SIG-M5 treated with dmso at 0.1 percent for 504 hours (cell line): ENCODE measurements at regions not wholly inside any gene's neighbourhood (a gene's known extent, or its start where the extent isn't known, plus 50 kb on each side); places are given as distances from the start of the nearest gene placed in this dataset.
A peak's percentile ranks its signal among the peaks of the same experiment; 100 is the strongest.
"Not testable (repeated sequence)": the region's sequence is repeated elsewhere in the genome, so short reads cannot be mapped to it uniquely, and the experiment has no call there.

Source experiments
- DNase-seq: peaks from one replicate; lab custom pipeline; 2025; ENCODE audit not compliant: unreplicated experiment; lab: John Stamatoyannopoulos, UW

DNA sequence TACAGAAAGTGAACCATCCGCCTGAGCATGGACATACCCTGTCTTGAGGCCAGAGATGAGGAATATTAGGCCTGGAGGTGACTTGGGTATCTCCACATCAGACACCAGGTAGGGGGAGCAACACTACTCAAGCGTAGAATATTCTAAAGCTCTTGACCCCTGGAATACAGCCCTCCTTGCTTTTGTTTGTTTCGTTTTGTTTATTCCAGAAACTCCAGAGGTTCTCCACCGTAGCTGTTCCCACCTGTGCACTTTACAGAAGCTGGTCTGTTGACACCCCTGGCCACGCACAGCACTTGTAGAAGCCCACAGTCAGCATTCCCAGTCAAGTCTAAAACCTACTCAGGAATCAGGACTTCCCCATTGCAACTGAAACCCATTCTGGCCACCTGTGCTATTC lies 139.6 kb upstream of the NEBL start:
- DNase-seq, result no peak

DNA sequence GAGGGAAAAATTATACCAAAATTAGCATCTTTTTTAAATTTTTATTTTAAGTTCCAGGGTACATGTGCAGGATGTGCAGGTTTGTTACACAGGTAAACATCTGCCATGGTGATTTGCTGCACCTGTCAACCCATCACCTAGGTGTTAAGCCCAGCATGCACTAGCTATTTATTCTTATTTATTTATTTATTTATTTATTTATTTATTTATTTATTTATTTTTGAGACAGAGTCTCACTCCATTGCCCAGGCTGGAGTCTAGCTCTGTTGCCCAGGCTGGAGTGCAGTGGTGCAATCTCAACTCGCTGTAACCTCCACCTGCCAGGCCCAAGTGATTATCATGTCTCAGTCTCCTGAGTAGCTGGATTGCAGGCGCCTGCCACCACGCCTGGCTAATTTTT lies 137.7 kb upstream of the NEBL start:
- not testable (repeated sequence) for DNase-seq

DNA sequence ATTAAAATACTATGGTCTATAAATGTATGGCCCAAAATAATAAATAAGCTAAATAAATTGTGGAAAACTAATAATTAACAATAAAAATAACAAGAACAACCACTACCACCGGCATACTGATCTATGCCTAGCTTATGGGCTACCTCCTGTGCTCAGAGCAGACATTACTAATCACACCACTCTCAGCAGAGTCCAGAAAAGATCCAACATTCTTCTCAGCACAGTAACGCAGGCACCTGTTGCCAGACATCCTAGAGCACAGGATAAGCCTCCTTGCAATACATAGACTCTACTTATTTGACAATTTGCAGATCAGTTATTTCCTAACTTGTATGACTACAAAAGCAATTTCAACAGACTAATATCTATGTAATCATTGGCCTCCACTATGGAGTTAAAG lies 137.1 kb upstream of the NEBL start:
- DNase-seq, result no peak

DNA sequence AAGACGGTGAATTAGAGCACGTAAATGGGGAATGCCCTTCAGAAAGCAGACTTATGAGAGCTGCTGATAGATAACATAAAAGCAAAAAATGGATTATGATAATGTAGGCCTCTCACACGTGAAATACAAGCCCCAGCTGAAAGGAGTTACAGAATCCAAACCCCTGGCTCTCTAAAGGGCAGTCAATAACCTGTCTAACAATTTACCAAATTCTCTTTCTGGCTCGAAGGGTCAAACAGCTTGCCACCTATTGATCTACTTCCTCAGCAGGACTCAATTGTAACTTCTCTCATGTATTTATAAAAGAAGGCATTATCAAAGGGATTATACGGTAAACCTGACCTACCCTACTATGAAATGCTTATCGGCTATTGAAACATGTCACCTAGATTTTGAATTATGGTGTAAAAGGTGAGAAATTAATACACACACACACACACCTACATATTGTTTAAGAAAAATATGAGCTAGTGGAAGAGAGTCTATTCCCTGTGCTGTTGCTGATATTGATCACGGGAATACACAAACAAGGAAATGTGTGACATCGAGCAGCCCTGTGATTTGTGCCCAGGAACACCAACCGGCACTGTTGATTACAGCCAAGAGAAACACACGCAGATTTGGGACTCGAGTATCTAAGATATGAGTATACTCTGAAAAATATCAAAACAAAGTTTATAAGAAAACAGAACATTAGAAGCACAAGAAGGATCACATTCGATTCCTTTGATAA lies 135.6 kb upstream of the NEBL start:
- no peak for DNase-seq

DNA sequence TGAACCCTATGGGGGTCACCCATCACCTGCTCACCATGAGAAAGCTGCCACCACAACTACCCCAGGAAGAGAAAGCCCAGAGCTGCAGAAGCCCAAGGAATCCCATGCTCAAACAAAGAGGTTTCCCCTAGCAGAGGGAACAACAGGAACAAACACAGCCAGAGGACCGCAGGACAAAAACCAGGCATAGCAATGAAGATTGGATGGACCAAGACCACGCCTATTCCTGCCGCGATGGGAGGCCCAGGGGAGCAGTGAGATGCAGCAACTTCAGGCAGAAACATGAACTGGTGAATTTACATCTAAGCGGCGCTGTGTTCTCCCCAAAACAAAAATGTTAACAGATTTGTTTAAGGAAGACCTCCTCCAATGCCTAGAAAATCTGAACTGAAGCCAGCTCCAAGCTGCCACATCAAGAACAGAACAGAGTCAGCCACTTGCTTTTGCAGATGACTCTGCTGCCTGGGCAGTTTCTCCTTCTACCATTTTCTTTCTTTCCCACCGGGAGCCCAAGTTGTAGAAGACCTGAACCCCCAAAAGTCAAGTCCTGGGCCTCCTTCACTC lies 134.2 kb upstream of the NEBL start:
- DNase-seq, result no peak

DNA sequence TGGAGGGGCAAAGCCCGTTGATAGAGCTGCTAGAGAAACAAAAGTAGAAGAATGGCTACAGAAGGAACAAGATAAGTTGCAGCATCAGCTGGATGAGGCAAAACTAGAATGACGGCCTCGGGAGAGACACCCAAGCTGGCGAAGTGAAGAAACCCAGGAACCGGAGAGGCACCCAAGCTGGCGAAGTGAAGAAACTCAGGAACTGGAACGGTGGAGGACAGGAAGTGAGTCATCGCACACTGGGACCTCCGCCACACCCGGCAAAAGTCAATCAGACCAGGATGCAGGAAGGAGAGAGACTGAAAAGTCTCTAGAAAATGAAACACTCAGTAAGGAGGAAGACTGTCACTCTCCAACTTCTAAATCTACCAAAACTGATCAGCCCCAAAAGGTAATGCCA lies 133.0 kb upstream of the NEBL start:
- peak; percentile 5 for DNase-seq

DNA sequence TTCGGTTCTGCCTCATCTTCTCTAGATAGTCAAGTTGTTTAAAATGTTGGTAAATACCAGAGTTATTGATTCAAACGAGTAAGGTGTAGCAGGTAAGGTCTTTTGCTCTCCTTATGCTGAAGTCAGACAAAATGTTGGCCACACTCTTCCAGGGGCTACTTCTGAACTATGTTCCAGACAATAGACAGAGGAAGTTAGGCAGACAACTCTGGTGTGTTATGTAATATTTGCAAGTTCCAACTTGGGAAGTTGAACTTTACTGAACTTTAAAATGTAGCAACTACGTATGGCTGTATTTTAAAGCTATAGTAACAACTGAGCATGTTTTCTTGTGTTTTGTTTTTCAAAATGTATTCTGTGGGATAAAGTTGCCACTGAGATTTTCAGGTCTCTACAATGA lies 125.7 kb upstream of the NEBL start:
- no peak for DNase-seq

DNA sequence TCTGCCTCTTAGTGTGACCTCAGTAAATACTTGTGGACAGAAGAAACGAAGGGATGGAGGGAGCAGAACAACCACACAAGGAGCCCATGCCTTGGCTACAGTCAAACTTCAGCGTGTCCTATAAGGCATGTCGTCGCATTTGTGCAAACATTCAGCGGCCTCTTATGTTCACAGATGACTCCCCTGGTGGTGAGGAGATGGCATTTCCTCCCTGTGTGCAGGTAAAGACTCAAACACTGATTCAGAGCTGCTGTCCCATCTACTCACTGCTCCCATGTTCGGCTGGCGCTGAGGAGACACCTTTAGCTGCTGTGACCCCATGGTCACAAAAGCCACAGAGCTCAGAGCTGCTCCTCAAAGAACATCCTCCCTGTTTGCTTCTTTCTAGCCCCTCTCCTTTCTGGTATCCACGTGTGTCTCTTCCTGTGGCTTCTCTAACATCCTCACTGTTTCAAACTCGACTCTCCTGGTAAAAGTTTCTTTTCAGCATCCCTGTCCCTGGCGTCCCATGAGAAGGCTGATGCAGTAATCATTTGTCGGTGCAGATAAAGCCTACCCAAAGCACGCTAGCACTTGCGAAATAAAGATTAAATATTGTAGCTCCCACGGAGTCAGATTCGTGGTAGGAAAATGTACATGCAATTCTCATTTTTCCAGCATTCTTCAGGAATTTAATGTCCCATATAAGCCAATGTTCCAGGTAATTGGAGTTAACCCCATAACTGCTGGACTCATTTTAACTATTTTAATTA lies 124.9 kb upstream of the NEBL start:
- peak; percentile 42 for DNase-seq

DNA sequence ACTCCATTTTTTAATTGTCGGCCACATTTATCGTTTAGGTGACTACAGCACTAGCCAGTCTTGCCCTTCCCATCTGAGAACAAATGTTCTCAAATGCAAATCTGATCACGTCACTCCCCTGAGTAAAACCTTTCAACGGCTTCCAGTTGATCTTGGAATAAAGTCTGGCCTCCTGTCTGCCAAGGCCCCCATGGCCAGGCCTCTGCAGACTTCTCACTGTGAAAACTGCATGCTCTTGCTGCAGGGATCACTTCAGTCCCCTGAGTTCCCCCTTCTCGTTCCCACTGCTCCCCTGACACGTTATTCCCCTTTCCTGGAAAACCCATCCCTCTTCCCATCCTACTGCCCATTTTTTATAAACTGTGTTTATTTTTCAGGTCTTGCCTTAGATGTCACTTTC lies 124.1 kb upstream of the NEBL start:
- no peak for DNase-seq

DNA sequence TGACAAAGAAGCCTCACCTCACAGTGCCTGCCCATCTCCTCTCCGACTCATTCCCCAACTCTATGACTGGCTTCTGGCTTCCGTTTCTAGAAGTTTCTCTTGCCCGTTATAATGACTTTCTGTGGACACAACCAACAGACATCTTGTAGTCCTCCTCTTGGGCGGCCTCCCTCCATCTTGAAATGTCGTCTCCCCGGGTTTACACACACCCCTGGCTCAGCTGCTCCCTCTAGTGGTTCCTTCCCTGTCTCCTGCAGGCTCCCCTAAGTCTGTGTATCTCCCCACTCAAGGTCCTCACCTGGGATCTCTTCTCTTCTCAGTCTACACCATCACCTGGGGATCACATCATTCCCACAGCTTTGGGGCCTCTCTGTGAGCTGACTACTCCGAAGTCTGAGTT lies 123.4 kb upstream of the NEBL start:
- no peak for DNase-seq

DNA sequence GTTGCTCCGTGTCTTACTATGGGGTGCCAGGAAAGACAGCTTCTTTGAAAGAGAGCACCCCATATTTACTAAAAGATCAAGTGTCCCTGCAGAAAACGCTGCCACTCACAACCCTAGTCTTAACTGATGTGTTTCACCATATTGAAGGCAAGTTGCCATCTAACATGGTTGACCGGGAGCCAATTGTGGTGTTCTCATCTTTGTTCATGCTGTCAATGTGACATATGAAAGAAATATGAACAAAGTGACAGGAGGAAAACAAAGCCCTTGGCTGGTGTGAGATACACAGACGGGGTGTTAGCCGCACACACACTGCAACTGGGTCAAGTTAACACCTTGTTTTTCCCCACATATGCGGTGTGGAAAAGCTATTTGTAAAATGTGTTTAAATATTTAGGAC lies 122.3 kb upstream of the NEBL start:
- no peak for DNase-seq

DNA sequence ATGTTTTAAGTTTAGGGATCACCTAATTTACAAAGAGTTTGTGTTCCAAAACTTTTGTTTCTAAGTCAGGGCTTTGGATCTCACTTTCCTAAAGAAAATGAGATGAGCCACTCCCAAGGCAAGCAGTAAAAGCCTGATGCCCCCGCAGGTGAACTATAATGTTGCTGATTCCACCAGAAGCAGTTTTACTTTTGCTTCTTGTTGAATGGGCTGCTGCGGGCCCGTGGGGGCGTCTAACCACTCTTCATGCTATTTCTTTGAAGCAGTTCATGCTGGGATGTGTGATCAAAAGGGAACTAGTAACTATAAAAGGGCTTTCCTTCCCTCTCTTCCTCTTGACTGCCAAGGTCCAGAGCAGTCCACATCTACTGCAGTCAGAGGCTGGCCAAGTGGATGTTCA lies 118.7 kb upstream of the NEBL start:
- no peak for DNase-seq

DNA sequence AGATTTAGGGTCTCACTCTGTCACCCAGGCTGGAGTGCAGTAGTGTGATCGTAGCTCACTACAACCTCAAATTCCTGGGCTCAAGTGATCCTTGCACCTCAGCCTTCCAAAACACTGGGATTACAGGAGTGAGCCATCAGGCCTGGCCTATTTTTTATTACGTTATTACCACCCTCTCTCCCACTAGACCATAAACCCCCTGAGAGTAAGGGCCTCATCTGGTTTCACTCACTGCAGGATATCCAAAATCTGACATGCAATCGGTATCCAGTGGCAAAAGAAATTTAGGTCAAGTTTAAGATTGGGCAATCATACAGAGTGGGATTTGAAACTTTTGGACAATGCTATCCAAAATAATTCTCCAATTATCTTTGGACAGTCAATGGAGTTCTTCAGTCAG lies 117.0 kb upstream of the NEBL start:
- DNase-seq, result no peak

DNA sequence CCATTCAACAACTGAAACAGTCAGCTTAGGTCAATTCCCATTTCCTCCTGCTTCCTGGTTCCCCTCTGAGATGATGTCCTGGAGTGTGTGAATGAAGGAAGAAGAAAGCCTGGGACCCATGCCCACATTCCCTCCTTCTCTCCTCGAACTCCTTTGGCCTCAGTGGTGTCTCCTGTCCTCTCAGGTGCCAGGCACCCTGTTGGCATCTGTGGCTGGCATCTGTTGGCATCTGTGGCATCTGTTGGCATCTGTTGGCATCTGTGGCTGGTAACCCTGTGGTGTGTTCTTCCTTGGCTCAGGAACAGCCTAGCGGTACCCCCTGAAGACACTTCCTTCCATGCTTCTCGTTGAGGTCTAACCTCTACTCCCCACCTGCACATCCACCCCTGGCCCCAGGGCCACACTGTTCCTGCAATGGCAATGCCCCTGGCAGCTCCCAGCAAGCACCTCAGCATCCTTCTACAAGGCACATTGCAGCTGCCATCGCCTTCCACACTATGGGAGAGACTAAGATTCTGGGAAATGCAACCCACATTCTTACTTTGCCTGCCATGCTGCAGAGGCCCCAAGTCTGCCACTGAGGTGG lies 114.4 kb upstream of the NEBL start:
- no peak for DNase-seq

DNA sequence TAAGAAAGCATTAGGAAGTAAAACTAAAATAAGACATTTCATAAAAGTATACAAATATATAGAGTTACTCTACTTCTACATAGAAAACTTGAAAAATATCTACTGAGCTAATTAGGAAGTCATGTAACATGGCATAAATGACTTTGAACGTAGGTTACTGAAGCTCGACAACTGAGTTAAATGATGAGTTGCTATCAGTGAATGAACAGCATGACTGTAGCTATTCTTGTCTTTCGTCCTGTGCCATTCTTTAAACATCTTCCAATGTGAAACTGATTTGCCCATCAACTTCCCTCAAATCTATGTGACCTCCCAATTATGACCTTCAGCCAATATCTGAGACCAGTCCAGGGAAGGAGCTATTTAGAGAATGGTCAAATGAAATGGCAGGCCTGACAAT lies 113.5 kb upstream of the NEBL start:
- no peak for DNase-seq

DNA sequence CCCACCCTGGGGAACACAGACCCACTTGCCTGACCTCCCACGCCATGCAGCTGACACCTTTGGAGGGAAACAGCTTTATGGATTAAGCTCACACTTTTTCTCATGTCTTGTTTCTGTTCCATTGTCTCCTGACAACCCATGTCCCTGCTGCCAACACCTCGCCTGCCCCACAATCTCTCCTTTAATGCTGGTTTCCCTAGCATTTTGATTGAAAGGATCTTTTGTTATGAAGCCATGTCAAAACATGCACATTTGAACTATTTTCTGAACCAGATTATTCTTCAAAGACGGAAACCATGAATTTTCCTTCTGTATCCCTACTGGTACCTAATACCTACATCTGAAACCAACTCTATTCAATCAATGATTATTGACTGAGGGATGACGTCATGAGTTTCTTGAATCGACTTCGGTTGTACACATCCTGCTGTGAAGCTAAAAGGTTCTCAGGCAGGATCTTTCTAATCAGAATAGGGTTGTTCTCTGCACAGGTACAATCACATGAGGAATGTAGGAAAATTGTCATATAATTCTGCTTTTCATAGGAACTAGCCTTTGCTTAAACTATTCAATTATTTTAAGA lies 106.2 kb upstream of the NEBL start:
- no peak for DNase-seq

DNA sequence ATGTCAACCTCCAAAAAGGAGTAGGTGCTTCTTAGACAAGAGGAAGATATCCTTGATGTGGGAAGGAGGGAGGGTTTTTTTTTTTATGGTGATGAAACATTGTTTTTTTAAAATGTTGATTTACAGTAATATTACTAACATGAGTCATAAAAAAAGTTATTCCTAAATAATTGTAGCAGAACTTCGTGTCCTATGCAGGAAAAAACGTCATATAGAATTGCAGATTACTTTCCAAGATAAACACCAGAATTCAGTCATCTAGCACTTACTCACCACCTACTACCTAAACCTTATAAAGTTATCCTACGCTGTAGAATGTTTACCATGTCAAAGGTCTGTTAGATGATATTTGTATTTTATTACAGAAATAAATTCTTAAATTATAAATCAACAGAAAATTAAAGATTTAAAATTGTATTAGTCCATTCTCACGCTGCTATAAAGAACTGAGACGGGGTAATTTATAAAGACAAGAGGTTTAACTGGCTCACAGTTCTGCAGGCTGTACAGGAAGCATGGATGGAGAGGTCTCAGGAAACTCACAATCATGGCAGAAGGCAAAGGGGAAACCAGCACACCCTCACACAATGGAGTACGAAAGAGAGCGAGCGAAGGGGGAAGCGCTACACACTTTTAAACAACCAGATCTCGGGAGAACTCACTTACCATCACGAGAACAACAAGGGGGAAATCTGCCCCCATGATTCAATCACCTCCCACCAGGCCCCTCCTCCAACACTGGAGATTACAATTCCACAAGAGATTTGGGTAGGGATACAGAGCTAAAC lies 105.2 kb upstream of the NEBL start:
- DNase-seq, result no peak

DNA sequence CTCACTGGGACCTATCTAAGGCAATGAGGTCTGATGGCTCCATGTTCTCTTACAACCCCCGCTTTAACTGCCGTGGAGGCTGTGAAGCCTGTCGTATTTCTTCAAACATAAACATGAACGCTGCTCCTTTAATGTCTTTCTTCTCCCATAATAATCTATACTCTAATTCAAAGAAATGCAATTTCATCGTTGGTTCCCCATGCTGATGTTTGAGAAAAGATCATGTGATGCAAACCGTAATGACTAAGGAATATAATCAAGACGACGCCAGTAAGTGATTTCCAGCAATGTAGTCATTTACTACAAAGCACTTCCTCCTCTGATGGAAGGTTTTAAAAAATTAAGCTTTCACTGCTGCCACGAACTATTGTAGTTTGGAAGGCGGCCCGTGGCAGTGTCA lies 102.6 kb upstream of the NEBL start:
- DNase-seq, result no peak

DNA sequence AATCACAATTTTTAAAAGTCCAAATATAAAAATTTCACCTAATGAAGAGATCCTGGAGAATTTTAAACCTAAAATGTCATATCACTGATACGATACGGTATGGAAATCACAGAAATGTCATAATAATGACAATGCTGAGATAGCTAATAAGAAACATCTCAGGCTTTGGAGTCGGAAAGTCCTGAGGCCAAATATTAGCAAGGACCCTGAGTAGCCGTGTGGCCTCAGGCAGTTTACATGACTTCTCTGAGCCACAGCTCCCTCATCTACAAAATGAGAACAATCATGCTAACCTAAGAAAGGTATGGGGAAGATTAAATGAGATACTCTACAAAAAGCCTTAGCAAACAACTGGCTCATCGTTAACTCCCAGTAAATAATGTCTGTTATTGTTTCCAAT lies 100.9 kb upstream of the NEBL start:
- no peak for DNase-seq

DNA sequence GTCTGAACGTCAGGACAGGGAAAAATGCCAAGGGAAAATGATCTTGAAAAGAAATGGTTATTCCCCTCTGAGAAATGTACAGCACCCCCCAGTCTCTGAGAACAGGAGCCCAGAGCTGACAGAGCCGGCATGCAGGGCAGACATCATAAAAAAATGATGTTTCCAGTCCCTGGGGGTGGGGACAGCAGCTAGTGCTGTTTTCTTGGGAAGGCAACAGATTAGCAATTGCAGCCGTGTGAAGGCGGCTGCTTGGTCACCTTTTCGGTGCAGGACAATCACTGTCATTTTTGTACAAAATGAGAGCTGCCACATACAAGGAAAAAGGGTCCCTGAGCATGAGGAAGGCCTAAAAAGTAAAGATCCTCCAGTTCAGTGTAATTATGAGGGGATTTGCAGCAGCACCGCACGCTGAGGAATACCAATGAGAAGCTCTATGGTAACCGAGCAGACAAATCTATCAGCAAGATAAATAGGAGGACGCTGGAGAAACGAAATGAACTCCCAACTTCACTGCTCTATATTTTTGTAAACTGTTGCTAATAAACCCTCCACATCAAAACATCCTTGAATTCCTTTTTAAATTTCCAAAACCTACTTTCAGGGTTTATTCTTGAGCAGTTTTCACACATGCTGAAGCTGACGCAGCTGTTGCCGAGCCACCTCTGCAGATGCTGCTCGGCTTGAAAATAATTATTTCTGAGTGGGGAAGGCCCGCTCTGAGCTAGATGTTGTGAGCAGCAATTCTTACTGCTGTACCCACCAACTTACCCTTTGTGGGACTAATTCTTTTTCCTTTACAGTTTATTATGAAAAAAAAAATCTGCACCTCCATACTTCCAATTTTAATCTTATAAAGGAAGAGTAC lies 98.2 kb upstream of the NEBL start:
- no peak for DNase-seq
